Stomach (tissue), 8 donors: ENCODE measurements at regions not wholly inside any gene's neighbourhood (a gene's known extent, or its start where the extent isn't known, plus 50 kb on each side); places are given as distances from the start of the nearest gene placed in this dataset.

ENCODE experiments used
- DNase-seq, 2 donors: peaks; one replicate each; pipeline versions ENCODE4 v3.0.0 to v3.0.0-alpha.2; 2013 to 2019
- H3K27ac ChIP-seq, 5 donors: fragments of 200-600 bp in 4 of 5; sonication (generic) in 4 of 5; one replicate each; pipeline ENCODE4 v1.5.1; 2013 to 2019; ENCODE audit warnings: mild to moderate bottlenecking in 1 of 5, moderate library complexity in 1 of 5
- H3K27me3 ChIP-seq, 3 donors: fragments of 200-600 bp; sonication (generic); one replicate each; pipeline ENCODE4 v1.5.1; 2017 to 2019; ENCODE audit warnings: mixed run types in 1 of 3
- H3K36me3 ChIP-seq, 4 donors: fragments of 200-600 bp; sonication (generic); 1 replicate in 3 of 4; 2 replicates in 1 of 4; pipeline ENCODE4 v1.5.1; 2016 to 2019
- H3K4me1 ChIP-seq, 4 donors: fragments of 200-600 bp; sonication (generic); one replicate each; pipeline ENCODE4 v1.5.1; 2016 to 2019
- H3K4me3 ChIP-seq, 4 donors: fragments of 200-600 bp; sonication (generic) in 3 of 4; one replicate each; pipeline ENCODE4 v1.5.1; 2016 to 2019; ENCODE audit warnings: mild to moderate bottlenecking in 1 of 4
- H3K9me3 ChIP-seq, 4 donors: fragments of 200-600 bp; sonication (generic); one replicate each; pipeline ENCODE4 v1.5.1; 2016 to 2019
- EP300 ChIP-seq: sonication (generic); formaldehyde crosslinking; IDR thresholded peaks from one replicate; pipeline ENCODE4 v1.6.1; 2017; ENCODE audit warnings: antibody characterized with exemption
- POLR2A ChIP-seq, 4 donors: fragments of 450-650 bp; IDR thresholded peaks; one replicate each; pipeline ENCODE4 v1.6.1; 2016; ENCODE audit warnings: antibody characterized with exemption in 4 of 4, control low read depth in 2 of 4, mild to moderate bottlenecking in 1 of 4, moderate library complexity in 1 of 4
- POLR2AphosphoS5 ChIP-seq, 3 donors: sonication (generic); formaldehyde crosslinking; IDR thresholded peaks; one replicate each; pipeline ENCODE4 v1.6.1; 2016; ENCODE audit warnings: antibody characterized with exemption in 3 of 3
- WGBS, 5 donors: extraction: QIAGEN DNeasy Blood & Tissue Kit in 3 of 5; methylation state at CpG; one replicate each; pipeline versions ENCODE4 v1.1.5 to v1.1.7; 2013 to 2018; 5-methylcytosine and 5-hydroxymethylcytosine counted together
- intact Hi-C: fragments of 100-400 bp; cut with DNase I; formaldehyde crosslinking; loops from one replicate; pipeline ENCODE4 v1.15.1; 2023; ENCODE audit warnings: low total_unique reads
- TF ChIP-seq, protein P1 (sequence below), 7 experiments: fragments of 450-650 bp in 4 of 7; fragments of 200-600 bp in 3 of 7; sonication (generic) in 3 of 7; IDR thresholded peaks; one replicate each; pipeline ENCODE4 v1.5.1; 2016 to 2019; ENCODE audit warnings: antibody characterized with exemption in 7 of 7, control low read depth in 2 of 7, mild to moderate bottlenecking in 1 of 7
- donor health status: healthy with polysubstance abuse.
- donor health status: Bipolar disorder and iron deficiency.
- donor health status: healthy.

DNA sequence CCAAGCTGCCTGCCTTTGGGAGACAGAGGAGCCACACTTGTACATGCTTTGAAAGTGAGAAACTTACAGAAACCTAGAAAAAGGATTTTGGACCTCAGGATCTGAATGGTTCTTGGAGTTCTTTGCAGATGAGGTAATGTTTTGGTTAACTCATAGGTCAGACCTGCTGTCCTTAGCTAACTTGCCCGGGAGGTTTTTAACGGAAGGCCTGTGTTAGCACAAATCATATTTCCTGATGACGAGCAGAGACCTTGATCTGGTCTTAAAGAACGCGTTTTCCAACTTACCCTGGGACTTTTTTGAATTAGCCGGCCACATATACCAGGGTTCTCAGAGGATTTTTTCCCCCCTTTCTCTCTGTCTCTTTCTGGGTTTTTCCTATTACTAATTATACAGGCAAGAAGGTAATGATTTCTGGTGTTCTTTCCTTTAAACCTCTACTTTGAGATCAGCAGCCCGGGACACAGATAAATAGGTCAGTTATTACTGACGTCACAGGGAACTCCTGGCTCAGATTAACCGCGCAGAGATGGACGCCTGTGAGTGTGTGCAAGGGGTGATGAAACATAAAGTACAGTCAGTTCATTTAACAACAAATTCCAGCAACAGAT, 101.7 kb upstream of the KLF6 start:
- Histone ChIP-seq H3K4me3 (no peak overlapping the region), H3K27ac (peak overlapping the region in 4 of 5 donors; percentile 66 to 84 (median 78)), H3K27me3 (no peaks in the 10 kb centered on the region), H3K4me1 (peaks cover 15 to 27% (median 21%) of the 10 kb centered on the region in 4 donors), H3K36me3 (no peaks in the 10 kb centered on the region), H3K9me3 (no peaks in the 10 kb centered on the region)
- 14 to 33% (median 20%) methylated on average over 11 of the region's 11 CpGs for WGBS, 5 donors
- DNase-seq, result peak in 1 of 2 donors; percentile 81
- TF ChIP-seq POLR2A (IDR thresholded peaks at IDR 0.05) (no peak), EP300 (peak; percentile 34), POLR2AphosphoS5 (IDR thresholded peaks at IDR 0.05) (peak in 2 of 3 donors; percentile 48 to 53)
- TF ChIP-seq, protein P1, sequence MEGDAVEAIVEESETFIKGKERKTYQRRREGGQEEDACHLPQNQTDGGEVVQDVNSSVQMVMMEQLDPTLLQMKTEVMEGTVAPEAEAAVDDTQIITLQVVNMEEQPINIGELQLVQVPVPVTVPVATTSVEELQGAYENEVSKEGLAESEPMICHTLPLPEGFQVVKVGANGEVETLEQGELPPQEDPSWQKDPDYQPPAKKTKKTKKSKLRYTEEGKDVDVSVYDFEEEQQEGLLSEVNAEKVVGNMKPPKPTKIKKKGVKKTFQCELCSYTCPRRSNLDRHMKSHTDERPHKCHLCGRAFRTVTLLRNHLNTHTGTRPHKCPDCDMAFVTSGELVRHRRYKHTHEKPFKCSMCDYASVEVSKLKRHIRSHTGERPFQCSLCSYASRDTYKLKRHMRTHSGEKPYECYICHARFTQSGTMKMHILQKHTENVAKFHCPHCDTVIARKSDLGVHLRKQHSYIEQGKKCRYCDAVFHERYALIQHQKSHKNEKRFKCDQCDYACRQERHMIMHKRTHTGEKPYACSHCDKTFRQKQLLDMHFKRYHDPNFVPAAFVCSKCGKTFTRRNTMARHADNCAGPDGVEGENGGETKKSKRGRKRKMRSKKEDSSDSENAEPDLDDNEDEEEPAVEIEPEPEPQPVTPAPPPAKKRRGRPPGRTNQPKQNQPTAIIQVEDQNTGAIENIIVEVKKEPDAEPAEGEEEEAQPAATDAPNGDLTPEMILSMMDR (IDR thresholded peaks at IDR 0.05), result no peak
- intact Hi-C loops, result no loop called here

DNA sequence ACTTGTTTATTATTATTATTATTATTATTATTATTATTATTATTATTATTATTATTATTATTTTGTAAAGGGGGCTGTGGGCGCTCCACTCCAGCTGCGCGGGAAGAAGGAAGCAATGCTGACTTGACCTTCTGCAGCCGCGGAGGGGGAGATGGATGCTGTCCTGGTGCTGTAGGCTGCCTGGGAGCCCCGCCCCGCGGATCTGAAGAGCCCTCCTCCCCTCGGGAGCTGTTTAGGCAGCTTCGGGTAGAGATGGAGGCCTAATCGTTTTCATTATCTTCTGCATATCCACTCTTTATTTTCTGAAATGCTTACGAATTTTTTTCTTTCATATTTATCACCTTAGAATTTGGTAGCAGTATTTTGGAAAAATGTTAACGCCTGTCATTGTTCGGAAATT, 101.2 kb upstream of the KLF6 start:
- intact Hi-C loops, result no loop called here
- no peaks in the 10 kb centered on the region for H3K27me3 ChIP-seq
- no peaks in the 10 kb centered on the region for H3K9me3 ChIP-seq
- H3K27ac ChIP-seq, result peak overlapping the region in 4 of 5 donors; percentile 66 to 84 (median 78)
- H3K4me3 ChIP-seq, result no peak overlapping the region
- H3K36me3 ChIP-seq, result no peaks in the 10 kb centered on the region
- TF ChIP-seq, protein P1 (IDR thresholded peaks at IDR 0.05), result no peak
- TF ChIP-seq EP300 (no peak), POLR2AphosphoS5 (IDR thresholded peaks at IDR 0.05) (no peak), POLR2A (IDR thresholded peaks at IDR 0.05) (no peak)
- whole genome bisulfite sequencing, 5 donors, result 55 to 71% (median 61%) methylated on average over 14 of the region's 14 CpGs
- H3K4me1 ChIP-seq, result peaks cover 15 to 27% (median 21%) of the 10 kb centered on the region in 4 donors
- DNase-seq, result peak in 1 of 2 donors; percentile 75

DNA sequence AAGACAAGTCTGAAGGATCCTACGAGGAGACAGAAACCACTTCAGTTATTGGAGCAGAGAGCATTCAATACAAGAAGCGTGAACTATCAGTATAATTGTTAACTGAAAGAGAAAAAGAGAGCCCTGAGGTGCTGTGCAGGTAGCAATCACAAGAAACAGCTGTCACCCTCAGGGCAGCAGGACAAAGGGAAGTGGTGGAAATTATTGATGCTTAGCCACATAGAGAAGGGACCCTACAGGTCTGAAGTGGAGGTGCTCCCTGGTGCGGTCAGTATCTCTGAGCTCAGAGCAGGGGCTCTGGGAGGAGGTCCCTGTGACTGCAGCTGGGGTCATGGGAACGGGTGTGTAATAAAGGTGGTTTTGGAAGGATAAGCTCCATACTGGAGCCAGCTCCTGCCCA, 97.8 kb upstream of the KLF6 start:
- H3K27ac ChIP-seq, result no peak overlapping the region
- peaks cover 15 to 28% (median 22%) of the 10 kb centered on the region in 4 donors for H3K4me1 ChIP-seq
- no peak overlapping the region for H3K4me3 ChIP-seq
- no peaks in the 10 kb centered on the region for H3K9me3 ChIP-seq
- DNase-seq, result no peak
- intact Hi-C loops, result no loop called here
- WGBS, 5 donors, result 95 to 98% (median 97%) methylated on average over 4 of the region's 4 CpGs
- no peaks in the 10 kb centered on the region for H3K36me3 ChIP-seq
- TF ChIP-seq POLR2AphosphoS5 (IDR thresholded peaks at IDR 0.05) (no peak), POLR2A (IDR thresholded peaks at IDR 0.05) (no peak), EP300 (no peak)
- TF ChIP-seq, protein P1 (IDR thresholded peaks at IDR 0.05), result no peak
- no peaks in the 10 kb centered on the region for H3K27me3 ChIP-seq

DNA sequence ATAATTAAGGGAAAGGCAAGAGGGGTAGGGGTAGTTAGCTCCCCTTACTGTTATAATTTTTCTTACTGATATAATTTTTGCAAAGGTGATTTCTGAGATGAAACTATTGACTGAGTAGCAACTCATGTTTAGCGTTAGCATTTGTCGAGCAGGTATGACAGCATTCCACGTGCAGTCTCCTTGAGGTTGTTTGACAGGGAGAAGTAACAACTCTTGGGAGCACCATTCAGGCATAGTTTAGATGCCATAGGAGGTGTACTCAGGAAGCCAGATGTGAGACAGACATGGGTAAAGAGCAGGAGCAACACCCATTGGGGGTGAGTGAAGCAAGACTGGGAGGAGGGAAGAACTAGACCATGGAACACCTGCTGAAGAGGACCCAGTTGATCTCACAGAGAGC, 96.6 kb upstream of the KLF6 start:
- Histone ChIP-seq H3K4me3 (no peak overlapping the region), H3K4me1 (peaks cover 5 to 23% (median 11%) of the 10 kb centered on the region in 4 donors), H3K9me3 (no peaks in the 10 kb centered on the region), H3K27me3 (no peaks in the 10 kb centered on the region), H3K27ac (no peak overlapping the region), H3K36me3 (no peaks in the 10 kb centered on the region)
- WGBS, 5 donors, result 66 to 94% (median 74%) methylated on average over 3 of the region's 3 CpGs
- no peak for DNase-seq
- intact Hi-C loops, result no loop called here
- TF ChIP-seq POLR2AphosphoS5 (IDR thresholded peaks at IDR 0.05), result no peak
- TF ChIP-seq EP300, result no peak
- TF ChIP-seq, protein P1 (IDR thresholded peaks at IDR 0.05), result no peak
- no peak for TF ChIP-seq POLR2A (IDR thresholded peaks at IDR 0.05)
